Natural killer cell (primary cell): ENCODE measurements at regions not wholly inside any gene's neighbourhood (a gene's known extent, or its start where the extent isn't known, plus 50 kb on each side); places are given as distances from the start of the nearest gene placed in this dataset.

Experiments used
- ATAC-seq, 3 donors: fragments of 150-1000 bp in 2 of 3; fragments of 200-7000 bp in 1 of 3; cut with Tn5 transposase; 1 replicate in 1 of 3; 2 replicates in 2 of 3; pipeline ENCODE4 v1.10.0; 2021; ENCODE audit warnings: mild to moderate bottlenecking in 2 of 3, moderate library complexity in 2 of 3
- DNase-seq, 2 donors: peaks; one replicate each; pipeline versions ENCODE4 v3.0.0 to v3.0.0-alpha.2; 2013 to 2021; ENCODE audit warnings: mixed read lengths in 1 of 2
- H3K27ac ChIP-seq: one replicate; pipeline ENCODE4 v1.5.1; 2013; ENCODE audit warnings: mild to moderate bottlenecking, low read length
- H3K27me3 ChIP-seq: one replicate; pipeline ENCODE4 v1.6.1; 2013; ENCODE audit warnings: low read length; ENCODE audit not compliant: control insufficient read depth, insufficient read depth
- H3K36me3 ChIP-seq: one replicate; pipeline ENCODE4 v1.6.1; 2013; ENCODE audit warnings: low read length; ENCODE audit not compliant: control insufficient read depth, insufficient read depth
- H3K4me1 ChIP-seq: one replicate; pipeline ENCODE4 v1.6.1; 2013; ENCODE audit warnings: low read length; ENCODE audit not compliant: control insufficient read depth, insufficient read depth
- H3K4me3 ChIP-seq: one replicate; pipeline ENCODE4 v1.5.1; 2013; ENCODE audit warnings: low read length
- H3K9me3 ChIP-seq: one replicate; pipeline ENCODE4 v1.6.1; 2013; ENCODE audit warnings: low read length; ENCODE audit not compliant: control insufficient read depth, insufficient read depth
- H3K27ac Mint-ChIP-seq, 2 donors: one replicate each; pipeline ENCODE4 v1.8.0; 2022; ENCODE audit warnings: mild to moderate bottlenecking in 2 of 2, mixed read lengths in 2 of 2, moderate library complexity in 1 of 2
- H3K27me3 Mint-ChIP-seq, 2 donors: one replicate each; pipeline ENCODE4 v1.8.0; 2022; ENCODE audit warnings: low read depth in 2 of 2, mixed read lengths in 2 of 2
- H3K36me3 Mint-ChIP-seq: one replicate; pipeline ENCODE4 v1.8.0; 2022; ENCODE audit warnings: mixed read lengths
- H3K4me1 Mint-ChIP-seq, 2 donors: one replicate each; pipeline ENCODE4 v1.8.0; 2022; ENCODE audit warnings: mixed read lengths in 2 of 2
- H3K4me3 Mint-ChIP-seq: one replicate; pipeline ENCODE4 v1.8.0; 2022; ENCODE audit warnings: mild to moderate bottlenecking, moderate library complexity, mixed read lengths
- H3K9me3 Mint-ChIP-seq, 2 donors: one replicate each; pipeline ENCODE4 v1.8.0; 2022; ENCODE audit warnings: mixed read lengths in 2 of 2
- CTCF ChIP-seq: fragments of 200-600 bp; IDR thresholded peaks from one replicate; pipeline ENCODE4 v1.8.0; 2022; ENCODE audit warnings: antibody characterized with exemption
- WGBS: methylation state at CpG from one replicate; pipeline ENCODE4 v1.1.7; 2013; ENCODE audit warnings: missing lambda C conversion rate; ENCODE audit not compliant: insufficient coverage; 5-methylcytosine and 5-hydroxymethylcytosine counted together
- intact Hi-C: fragments of 100-400 bp; cut with micrococcal nuclease; formaldehyde crosslinking; loops from one replicate; pipeline ENCODE4 v1.14.2; 2022

- intact Hi-C loops: no loop called here
- no peak for ATAC-seq
- H3K9me3 Mint-ChIP-seq: peaks cover 4 to 5% of the 10 kb centered on the region in 2 donors
Measured at GRCh38 chr13:84931264-84931663, 868.0 kb downstream of the SLITRK6 start.

DNA sequence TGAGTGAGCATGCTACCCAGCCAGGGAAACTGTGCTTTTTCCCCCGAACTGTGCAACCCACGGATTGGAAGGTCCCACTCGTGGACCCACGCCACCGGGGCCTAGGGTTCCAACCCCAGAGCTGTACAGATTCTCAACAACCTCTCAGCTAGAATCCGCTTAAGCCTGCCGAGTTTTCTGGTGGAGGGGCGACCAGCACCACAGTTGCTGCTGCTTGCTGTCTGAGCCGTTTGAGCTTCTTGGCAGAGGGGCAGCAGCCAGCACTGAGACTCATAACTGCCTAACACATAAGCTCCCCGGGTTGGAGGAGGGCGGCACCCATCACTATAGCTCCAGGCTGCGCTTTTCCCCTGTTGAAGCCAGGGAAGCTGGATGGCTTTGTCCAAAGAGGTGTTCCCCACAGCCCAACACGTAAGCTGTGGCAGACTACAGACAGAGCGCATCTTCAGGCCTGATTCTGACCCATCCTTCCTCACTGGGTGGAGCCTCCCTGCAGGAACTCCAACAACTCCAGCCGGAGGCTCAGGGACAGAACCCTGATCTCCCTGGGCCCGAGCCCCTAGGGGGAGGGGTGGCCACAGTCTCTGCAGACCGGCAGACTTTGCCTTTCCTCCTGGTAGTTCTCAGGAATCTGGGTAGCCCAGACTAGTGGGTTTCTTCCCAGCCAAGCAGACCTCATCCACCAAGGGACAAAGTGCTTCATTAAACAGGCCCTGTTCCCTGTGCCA, 871.6 kb downstream of the SLITRK6 start:
- no peak for ATAC-seq
- intact Hi-C loops: no loop called here
- no peaks in the 10 kb centered on the region for H3K36me3 Mint-ChIP-seq
- Histone ChIP-seq H3K27ac (no peak overlapping the region), H3K27me3 (no peaks in the 10 kb centered on the region), H3K4me1 (no peaks in the 10 kb centered on the region), H3K9me3 (no peaks in the 10 kb centered on the region), H3K36me3 (no peaks in the 10 kb centered on the region), H3K4me3 (no peak overlapping the region)
- no peaks in the 10 kb centered on the region for H3K4me1 Mint-ChIP-seq
- H3K27me3 Mint-ChIP-seq: no peaks in the 10 kb centered on the region
- TF ChIP-seq CTCF: no peak
- DNase-seq: no peak
- WGBS: 93% methylated on average over 17 of the region's 17 CpGs
- no peak overlapping the region for H3K4me3 Mint-ChIP-seq
- peaks cover 0 to 4% of the 10 kb centered on the region in 2 donors for H3K9me3 Mint-ChIP-seq
- H3K27ac Mint-ChIP-seq: no peak overlapping the region

More at GRCh38 chr13:84931264-84931663, 868.0 kb downstream of the SLITRK6 start:
- Histone ChIP-seq H3K9me3 (no peaks in the 10 kb centered on the region), H3K36me3 (no peaks in the 10 kb centered on the region), H3K27ac (no peak overlapping the region), H3K4me3 (no peak overlapping the region), H3K4me1 (no peaks in the 10 kb centered on the region), H3K27me3 (no peaks in the 10 kb centered on the region)
- WGBS: 70% methylated on average over 1 of the region's 1 CpG
- no peak for DNase-seq
- no peak for TF ChIP-seq CTCF
- H3K27ac Mint-ChIP-seq: no peak overlapping the region
- no peaks in the 10 kb centered on the region for H3K36me3 Mint-ChIP-seq
- H3K4me1 Mint-ChIP-seq: no peaks in the 10 kb centered on the region
- H3K27me3 Mint-ChIP-seq: no peaks in the 10 kb centered on the region
- H3K4me3 Mint-ChIP-seq: no peak overlapping the region

GRCh38 chr13:84925443-84925842, 873.8 kb downstream of the SLITRK6 start:
- Histone ChIP-seq H3K36me3 (no peaks in the 10 kb centered on the region), H3K4me3 (no peak overlapping the region), H3K9me3 (no peaks in the 10 kb centered on the region), H3K27me3 (no peaks in the 10 kb centered on the region), H3K4me1 (no peaks in the 10 kb centered on the region), H3K27ac (no peak overlapping the region)
- ATAC-seq (no peak), DNase-seq (no peak)
- Mint-ChIP-seq H3K36me3 (no peaks in the 10 kb centered on the region), H3K4me1 (no peaks in the 10 kb centered on the region), H3K27me3 (no peaks in the 10 kb centered on the region), H3K4me3 (no peak overlapping the region), H3K27ac (no peak overlapping the region), H3K9me3 (peaks cover 0 to 2% of the 10 kb centered on the region in 2 donors)
- intact Hi-C loops: no loop called here
- WGBS: 0% methylated on average over 1 of the region's 4 CpGs
- TF ChIP-seq CTCF: no peak

DNA sequence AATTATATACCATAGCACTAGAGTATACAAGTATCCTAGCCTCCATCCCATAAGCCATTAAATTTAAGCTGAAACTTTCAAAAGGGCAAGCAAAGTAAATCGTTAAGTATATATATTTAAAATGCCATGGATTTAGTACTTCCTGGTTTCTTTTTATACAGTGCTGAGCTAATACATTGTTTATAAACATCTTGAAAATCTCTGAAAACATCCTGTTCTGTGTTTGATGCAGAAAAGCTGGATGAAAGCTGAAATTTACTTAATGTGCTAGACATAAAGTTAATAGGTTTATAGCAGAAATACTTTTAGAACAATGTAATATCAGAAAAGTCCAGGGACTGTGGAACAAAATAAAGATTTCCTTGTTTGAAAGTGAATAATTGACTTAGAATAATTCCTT, 875.4 kb downstream of the SLITRK6 start:
- no peak for TF ChIP-seq CTCF
- H3K27ac Mint-ChIP-seq: no peak overlapping the region
- H3K4me3 Mint-ChIP-seq: no peak overlapping the region
- Histone ChIP-seq H3K27me3 (no peaks in the 10 kb centered on the region), H3K4me3 (no peak overlapping the region), H3K4me1 (no peaks in the 10 kb centered on the region), H3K27ac (no peak overlapping the region), H3K9me3 (no peaks in the 10 kb centered on the region), H3K36me3 (no peaks in the 10 kb centered on the region)
- no peak for ATAC-seq
- no peaks in the 10 kb centered on the region for H3K4me1 Mint-ChIP-seq
- no CpG with 5 or more reads among the region's 1 CpG for WGBS
- H3K9me3 Mint-ChIP-seq: peaks cover 0 to 2% of the 10 kb centered on the region in 2 donors
- no peak for DNase-seq
- H3K36me3 Mint-ChIP-seq: no peaks in the 10 kb centered on the region
- H3K27me3 Mint-ChIP-seq: no peaks in the 10 kb centered on the region
- intact Hi-C loops: no loop called here
